HEK293 (cell line): ENCODE measurements at regions not wholly inside any gene's neighbourhood (a gene's known extent, or its start where the extent isn't known, plus 50 kb on each side); places are given as distances from the start of the nearest gene placed in this dataset.

ENCODE experiments used
- CTCF ChIA-PET: fragments of 350-600 bp; formaldehyde crosslinking; extraction: SDS; loops from one replicate; lab custom pipeline; 2021; ENCODE audit warnings: antibody characterized with exemption; lab: Yijun Ruan, JAX
- POLR2A ChIA-PET: fragments of 300-600 bp; formaldehyde crosslinking; extraction: SDS; loops from one replicate; lab custom pipeline; 2020; ENCODE audit warnings: antibody characterized with exemption, inconsistent platforms; lab: Yijun Ruan, JAX
- H3K27ac ChIP-seq: fragments of 200-500 bp; sonication (Bioruptor generic); 2 replicates; pipeline ENCODE4 v1.5.1; 2014; ENCODE audit warnings: low read depth, low read length, control low read depth, inconsistent platforms; ENCODE audit errors: extremely low read depth
- H3K36me3 ChIP-seq, 2 experiments: fragments of 200-500 bp in 1 of 2; sonication (Bioruptor generic) in 1 of 2; 1 replicate in 1 of 2; 2 replicates in 1 of 2; pipeline ENCODE4 v1.5.1; 2014 to 2017; ENCODE audit warnings: inconsistent platforms in 2 of 2, low read length in 2 of 2; ENCODE audit not compliant: control insufficient read depth in 2 of 2, insufficient read depth in 1 of 2
- H3K4me1 ChIP-seq: fragments of 200-500 bp; sonication (Bioruptor generic); 2 replicates; pipeline ENCODE4 v1.5.1; 2014; ENCODE audit warnings: mild to moderate bottlenecking, low read length, inconsistent platforms; ENCODE audit not compliant: control insufficient read depth, insufficient read depth
- H3K4me3 ChIP-seq: 2 replicates; pipeline ENCODE4 v1.5.1; 2011; ENCODE audit warnings: low read depth, mild to moderate bottlenecking, control low read depth, low read length, moderate library complexity
- H3K9me3 ChIP-seq: fragments of 200-500 bp; sonication (Bioruptor generic); 2 replicates; pipeline ENCODE4 v1.5.1; 2014; ENCODE audit warnings: low read depth, low read length, inconsistent platforms; ENCODE audit not compliant: control insufficient read depth, insufficient read depth
- EGR2 ChIP-seq: fragments of 450-650 bp; formaldehyde crosslinking; IDR thresholded peaks from 2 replicates; pipeline ENCODE4 v1.5.1; 2016; ENCODE audit warnings: low read depth, missing biosample characterization, missing genetic modification characterization
- GLIS2 ChIP-seq: fragments of 450-650 bp; formaldehyde crosslinking; IDR thresholded peaks from 2 replicates; pipeline ENCODE4 v1.5.1; 2016; ENCODE audit warnings: missing biosample characterization, missing genetic modification characterization
- SCRT1 ChIP-seq: fragments of 450-650 bp; formaldehyde crosslinking; IDR thresholded peaks from 2 replicates; pipeline ENCODE4 v1.5.1; 2016; ENCODE audit warnings: missing biosample characterization, missing genetic modification characterization, borderline replicate concordance
- SP2 ChIP-seq: fragments of 450-650 bp; formaldehyde crosslinking; IDR thresholded peaks from 2 replicates; pipeline ENCODE4 v1.5.1; 2016; ENCODE audit warnings: missing biosample characterization, missing genetic modification characterization
- ZBTB48 ChIP-seq: fragments of 450-650 bp; formaldehyde crosslinking; IDR thresholded peaks from 2 replicates; pipeline ENCODE4 v1.5.1; 2016; ENCODE audit warnings: missing biosample characterization, missing genetic modification characterization
- ZFP3 ChIP-seq: fragments of 450-650 bp; formaldehyde crosslinking; IDR thresholded peaks from 2 replicates; pipeline ENCODE4 v1.5.1; 2016; ENCODE audit warnings: low read depth, missing biosample characterization, missing genetic modification characterization
- ZNF114 ChIP-seq: fragments of 450-650 bp; formaldehyde crosslinking; IDR thresholded peaks from 2 replicates; pipeline ENCODE4 v1.5.0; 2017; ENCODE audit warnings: missing biosample characterization, missing genetic modification characterization
- ZNF174 ChIP-seq: fragments of 450-650 bp; formaldehyde crosslinking; IDR thresholded peaks from 2 replicates; pipeline ENCODE4 v1.5.0; 2017; ENCODE audit warnings: missing biosample characterization, mild to moderate bottlenecking, missing genetic modification characterization
- ZNF530 ChIP-seq: fragments of 450-650 bp; formaldehyde crosslinking; IDR thresholded peaks from 2 replicates; pipeline ENCODE4 v1.5.1; 2016; ENCODE audit warnings: low read depth, missing biosample characterization, missing genetic modification characterization
- ZNF585B ChIP-seq: fragments of 450-650 bp; formaldehyde crosslinking; IDR thresholded peaks from 2 replicates; pipeline ENCODE4 v1.5.1; 2016; ENCODE audit warnings: missing biosample characterization, missing genetic modification characterization
- TF ChIP-seq, protein P1 (sequence below): fragments of 450-650 bp; formaldehyde crosslinking; IDR thresholded peaks from 2 replicates; pipeline ENCODE4 v1.5.0; 2017; ENCODE audit warnings: missing biosample characterization, missing genetic modification characterization, borderline replicate concordance
- TF ChIP-seq, protein P2 (sequence below): fragments of 450-650 bp; formaldehyde crosslinking; IDR thresholded peaks from 2 replicates; pipeline ENCODE4 v1.5.1; 2016; ENCODE audit warnings: missing biosample characterization, missing genetic modification characterization
- TF ChIP-seq, protein P3 (sequence below): fragments of 450-650 bp; formaldehyde crosslinking; IDR thresholded peaks from 2 replicates; pipeline ENCODE4 v1.5.1; 2016; ENCODE audit warnings: missing biosample characterization, missing genetic modification characterization
- TF ChIP-seq, protein P4 (sequence below): fragments of 450-650 bp; formaldehyde crosslinking; IDR thresholded peaks from 2 replicates; pipeline ENCODE4 v1.5.1; 2017; ENCODE audit warnings: missing biosample characterization, missing genetic modification characterization

DNA sequence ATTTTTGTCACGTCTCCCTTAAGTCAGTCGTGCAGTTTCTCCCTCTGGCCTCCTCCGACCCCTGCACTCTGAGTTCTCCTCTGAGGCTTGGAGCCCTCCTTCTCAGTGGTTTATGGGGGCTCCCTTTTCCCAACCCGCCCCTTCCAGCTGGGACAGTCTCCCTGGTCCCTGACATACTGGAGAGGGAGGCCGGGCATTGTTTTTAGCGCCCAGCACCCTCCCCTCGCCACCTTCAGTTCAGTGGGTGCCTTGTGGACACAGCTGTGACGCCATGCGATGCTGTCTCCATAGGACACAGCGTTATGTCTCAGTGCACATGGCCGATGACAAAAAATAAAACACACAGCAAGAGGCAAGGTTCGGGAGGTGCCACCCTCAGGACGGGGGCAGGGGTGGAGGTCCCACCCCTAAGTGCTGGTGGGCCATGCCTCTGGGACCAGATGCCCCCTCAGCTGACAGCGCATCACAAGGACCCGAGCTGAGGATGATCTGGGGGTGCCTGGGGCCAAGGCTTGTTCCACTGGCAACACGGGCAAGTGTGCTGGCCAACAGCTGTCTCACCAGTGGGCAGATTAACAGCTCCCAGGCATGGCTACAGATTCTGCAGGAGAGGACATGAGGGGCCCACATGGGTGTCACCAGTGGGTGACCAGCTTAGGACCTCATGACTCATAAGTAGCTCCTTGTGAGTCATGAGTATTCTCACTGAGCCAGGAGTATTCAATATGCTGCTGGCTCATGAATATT, 81.6 kb downstream of the PLXNA1 start:
- CTCF ChIA-PET: interaction anchor here (0.5 kb wide), 1 partner anchor 184 kb away, joined by 3 read pairs; no protein-coding TSS in a partner anchor

DNA sequence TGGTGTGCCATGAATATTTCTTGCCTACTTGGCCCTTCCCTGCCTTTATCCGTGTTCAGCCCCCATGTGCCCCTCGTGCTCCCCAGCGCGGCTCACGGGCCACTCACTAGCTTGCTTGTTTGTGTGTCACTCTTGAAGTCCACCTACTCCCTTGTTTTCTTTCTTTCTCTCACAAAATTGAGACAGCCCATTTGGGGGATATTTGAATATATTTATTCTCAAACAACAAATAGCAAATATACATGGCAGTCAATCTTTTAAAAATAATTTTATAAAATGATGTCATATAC, 82.2 kb downstream of the PLXNA1 start:
- Histone ChIP-seq H3K4me3 (no peak overlapping the region), H3K27ac (no peak overlapping the region), H3K9me3 (no peaks in the 10 kb centered on the region), H3K4me1 (no peaks in the 10 kb centered on the region), H3K36me3 (no peaks in the 10 kb centered on the region)
- ChIA-PET POLR2A (no interaction called here), CTCF (interaction anchor here (0.5 kb wide), 1 partner anchor 184 kb away, joined by 3 read pairs; no protein-coding TSS in a partner anchor)
- no peak for TF ChIP-seq ZFP3 (tag by site-specific recombination)
- TF ChIP-seq, protein P1, sequence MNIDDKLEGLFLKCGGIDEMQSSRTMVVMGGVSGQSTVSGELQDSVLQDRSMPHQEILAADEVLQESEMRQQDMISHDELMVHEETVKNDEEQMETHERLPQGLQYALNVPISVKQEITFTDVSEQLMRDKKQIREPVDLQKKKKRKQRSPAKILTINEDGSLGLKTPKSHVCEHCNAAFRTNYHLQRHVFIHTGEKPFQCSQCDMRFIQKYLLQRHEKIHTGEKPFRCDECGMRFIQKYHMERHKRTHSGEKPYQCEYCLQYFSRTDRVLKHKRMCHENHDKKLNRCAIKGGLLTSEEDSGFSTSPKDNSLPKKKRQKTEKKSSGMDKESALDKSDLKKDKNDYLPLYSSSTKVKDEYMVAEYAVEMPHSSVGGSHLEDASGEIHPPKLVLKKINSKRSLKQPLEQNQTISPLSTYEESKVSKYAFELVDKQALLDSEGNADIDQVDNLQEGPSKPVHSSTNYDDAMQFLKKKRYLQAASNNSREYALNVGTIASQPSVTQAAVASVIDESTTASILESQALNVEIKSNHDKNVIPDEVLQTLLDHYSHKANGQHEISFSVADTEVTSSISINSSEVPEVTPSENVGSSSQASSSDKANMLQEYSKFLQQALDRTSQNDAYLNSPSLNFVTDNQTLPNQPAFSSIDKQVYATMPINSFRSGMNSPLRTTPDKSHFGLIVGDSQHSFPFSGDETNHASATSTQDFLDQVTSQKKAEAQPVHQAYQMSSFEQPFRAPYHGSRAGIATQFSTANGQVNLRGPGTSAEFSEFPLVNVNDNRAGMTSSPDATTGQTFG (tag by site-specific recombination): no peak
- no peak for TF ChIP-seq SP2 (tag by site-specific recombination)
- no peak for TF ChIP-seq EGR2 (tag by site-specific recombination)

More for the DNA sequence above, 81.6 kb downstream of the PLXNA1 start:
- Histone ChIP-seq H3K36me3 (no peaks in the 10 kb centered on the region), H3K4me3 (no peak overlapping the region), H3K27ac (no peak overlapping the region), H3K4me1 (no peaks in the 10 kb centered on the region), H3K9me3 (no peaks in the 10 kb centered on the region)
- POLR2A ChIA-PET: no interaction called here
- TF ChIP-seq SCRT1 (no peak), GLIS2 (tag by site-specific recombination) (peak; percentile 38; the same call in 1 of the 2 replicates), ZNF530 (no peak)
- TF ChIP-seq, protein P2, sequence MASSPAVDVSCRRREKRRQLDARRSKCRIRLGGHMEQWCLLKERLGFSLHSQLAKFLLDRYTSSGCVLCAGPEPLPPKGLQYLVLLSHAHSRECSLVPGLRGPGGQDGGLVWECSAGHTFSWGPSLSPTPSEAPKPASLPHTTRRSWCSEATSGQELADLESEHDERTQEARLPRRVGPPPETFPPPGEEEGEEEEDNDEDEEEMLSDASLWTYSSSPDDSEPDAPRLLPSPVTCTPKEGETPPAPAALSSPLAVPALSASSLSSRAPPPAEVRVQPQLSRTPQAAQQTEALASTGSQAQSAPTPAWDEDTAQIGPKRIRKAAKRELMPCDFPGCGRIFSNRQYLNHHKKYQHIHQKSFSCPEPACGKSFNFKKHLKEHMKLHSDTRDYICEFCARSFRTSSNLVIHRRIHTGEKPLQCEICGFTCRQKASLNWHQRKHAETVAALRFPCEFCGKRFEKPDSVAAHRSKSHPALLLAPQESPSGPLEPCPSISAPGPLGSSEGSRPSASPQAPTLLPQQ (tag by site-specific recombination): peak; percentile 65

DNA sequence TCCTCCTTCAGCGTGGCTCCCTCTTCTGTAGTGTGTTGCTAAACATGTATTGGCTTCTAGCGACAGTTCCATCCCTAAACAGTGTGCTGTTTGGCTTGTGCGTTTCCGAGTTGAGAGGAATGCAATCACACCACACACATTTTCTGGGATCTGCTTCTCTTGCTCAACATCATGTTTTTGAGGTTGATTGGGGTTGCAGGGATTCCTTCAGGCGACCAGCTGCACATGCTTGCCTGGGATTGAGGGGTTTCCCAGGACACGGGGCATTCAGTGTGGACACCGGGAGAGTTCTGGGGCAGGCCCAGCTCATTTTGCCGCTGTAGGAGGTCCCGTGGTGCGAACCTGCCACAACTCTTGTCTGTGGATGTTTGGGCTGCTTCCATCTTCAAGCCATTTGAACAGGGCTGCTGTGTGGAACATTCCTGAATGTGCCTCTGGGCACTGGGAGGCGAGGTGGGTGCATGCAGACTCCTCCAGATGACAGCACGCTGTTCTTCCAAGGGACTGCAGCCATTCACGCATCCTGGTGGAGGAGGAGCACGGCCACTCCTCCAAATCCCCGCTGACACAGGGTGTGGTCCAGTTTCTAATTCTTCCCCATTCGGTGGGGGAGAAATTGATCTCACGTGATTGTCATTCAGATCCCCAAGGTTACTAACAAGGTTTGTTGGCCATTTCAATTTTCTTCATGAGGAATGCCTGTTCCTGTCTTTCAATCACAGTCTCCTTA, 82.8 kb downstream of the PLXNA1 start:
- Histone ChIP-seq H3K27ac (no peak overlapping the region), H3K36me3 (no peaks in the 10 kb centered on the region), H3K4me1 (no peaks in the 10 kb centered on the region), H3K4me3 (no peak overlapping the region), H3K9me3 (no peaks in the 10 kb centered on the region)
- CTCF ChIA-PET: interaction anchor here (0.5 kb wide), 1 partner anchor 183 kb away, joined by 3 read pairs; no protein-coding TSS in a partner anchor
- no peak for TF ChIP-seq ZNF114 (tag by site-specific recombination)
- POLR2A ChIA-PET: no interaction called here

DNA sequence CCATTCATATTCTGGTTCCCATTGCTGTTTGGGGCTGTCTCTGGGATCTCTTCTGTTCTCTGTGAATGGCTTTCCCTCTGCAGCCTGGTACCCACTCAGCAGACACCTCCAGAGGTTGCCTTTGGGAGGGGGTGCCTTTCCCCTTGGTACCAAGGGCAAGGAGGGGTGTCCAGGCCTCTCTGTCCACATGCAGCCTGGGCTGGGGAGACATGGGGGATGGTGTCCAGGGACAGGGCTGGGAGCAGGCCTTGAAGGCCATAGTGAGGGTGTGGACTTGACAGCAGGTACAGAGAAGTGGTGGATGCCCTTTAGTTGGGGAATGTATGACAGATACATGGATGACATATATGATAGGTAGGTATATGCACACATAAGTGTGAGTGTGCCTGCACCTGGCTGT, 83.7 kb downstream of the PLXNA1 start:
- no peak overlapping the region for H3K27ac ChIP-seq
- no peak overlapping the region for H3K4me3 ChIP-seq
- POLR2A ChIA-PET: no interaction called here
- no peaks in the 10 kb centered on the region for H3K4me1 ChIP-seq
- no peaks in the 10 kb centered on the region for H3K36me3 ChIP-seq
- CTCF ChIA-PET: no interaction called here
- H3K9me3 ChIP-seq: no peaks in the 10 kb centered on the region
- no peak for TF ChIP-seq ZNF174 (tag by site-specific recombination)
- no peak for TF ChIP-seq ZBTB48 (tag by site-specific recombination)
- TF ChIP-seq, protein P3, sequence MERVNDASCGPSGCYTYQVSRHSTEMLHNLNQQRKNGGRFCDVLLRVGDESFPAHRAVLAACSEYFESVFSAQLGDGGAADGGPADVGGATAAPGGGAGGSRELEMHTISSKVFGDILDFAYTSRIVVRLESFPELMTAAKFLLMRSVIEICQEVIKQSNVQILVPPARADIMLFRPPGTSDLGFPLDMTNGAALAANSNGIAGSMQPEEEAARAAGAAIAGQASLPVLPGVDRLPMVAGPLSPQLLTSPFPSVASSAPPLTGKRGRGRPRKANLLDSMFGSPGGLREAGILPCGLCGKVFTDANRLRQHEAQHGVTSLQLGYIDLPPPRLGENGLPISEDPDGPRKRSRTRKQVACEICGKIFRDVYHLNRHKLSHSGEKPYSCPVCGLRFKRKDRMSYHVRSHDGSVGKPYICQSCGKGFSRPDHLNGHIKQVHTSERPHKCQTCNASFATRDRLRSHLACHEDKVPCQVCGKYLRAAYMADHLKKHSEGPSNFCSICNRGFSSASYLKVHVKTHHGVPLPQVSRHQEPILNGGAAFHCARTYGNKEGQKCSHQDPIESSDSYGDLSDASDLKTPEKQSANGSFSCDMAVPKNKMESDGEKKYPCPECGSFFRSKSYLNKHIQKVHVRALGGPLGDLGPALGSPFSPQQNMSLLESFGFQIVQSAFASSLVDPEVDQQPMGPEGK (tag by site-specific recombination): no peak
- TF ChIP-seq, protein P4, sequence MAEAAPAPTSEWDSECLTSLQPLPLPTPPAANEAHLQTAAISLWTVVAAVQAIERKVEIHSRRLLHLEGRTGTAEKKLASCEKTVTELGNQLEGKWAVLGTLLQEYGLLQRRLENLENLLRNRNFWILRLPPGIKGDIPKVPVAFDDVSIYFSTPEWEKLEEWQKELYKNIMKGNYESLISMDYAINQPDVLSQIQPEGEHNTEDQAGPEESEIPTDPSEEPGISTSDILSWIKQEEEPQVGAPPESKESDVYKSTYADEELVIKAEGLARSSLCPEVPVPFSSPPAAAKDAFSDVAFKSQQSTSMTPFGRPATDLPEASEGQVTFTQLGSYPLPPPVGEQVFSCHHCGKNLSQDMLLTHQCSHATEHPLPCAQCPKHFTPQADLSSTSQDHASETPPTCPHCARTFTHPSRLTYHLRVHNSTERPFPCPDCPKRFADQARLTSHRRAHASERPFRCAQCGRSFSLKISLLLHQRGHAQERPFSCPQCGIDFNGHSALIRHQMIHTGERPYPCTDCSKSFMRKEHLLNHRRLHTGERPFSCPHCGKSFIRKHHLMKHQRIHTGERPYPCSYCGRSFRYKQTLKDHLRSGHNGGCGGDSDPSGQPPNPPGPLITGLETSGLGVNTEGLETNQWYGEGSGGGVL (tag by site-specific recombination): no peak
- TF ChIP-seq ZNF585B: no peak
